K562 (cell line): ENCODE measurements at regions not wholly inside any gene's neighbourhood (a gene's known extent, or its start where the extent isn't known, plus 50 kb on each side); places are given as distances from the start of the nearest gene placed in this dataset.
"Not testable (repeated sequence)": the region's sequence is repeated elsewhere in the genome, so short reads cannot be mapped to it uniquely, and the experiment has no call there.

Experiments
- PHB2 ChIP-seq: fragments of 450-650 bp; IDR thresholded peaks from 2 replicates; pipeline ENCODE4 v1.6.1; 2017; ENCODE audit warnings: low read depth
- TAF1 ChIP-seq: IDR thresholded peaks from 2 replicates; pipeline ENCODE4 v1.6.1; 2011; ENCODE audit warnings: mild to moderate bottlenecking, low read length, moderate library complexity; ENCODE audit not compliant: insufficient read depth, control insufficient read depth, severe bottlenecking; ENCODE audit errors: extremely low read depth
- TF ChIP-seq, protein P1 (sequence below): fragments of 200-800 bp; sonication (Bioruptor generic); IDR thresholded peaks from 2 replicates; pipeline ENCODE4 v1.6.1; 2016; ENCODE audit warnings: missing genetic modification characterization, missing compliant biosample characterization
- TF ChIP-seq, protein P2 (sequence below), 3 experiments: IDR thresholded peaks in 2 of 3; conservative IDR thresholded peaks in 1 of 3; 2 replicates each; pipeline ENCODE4 v1.5.1; 2011 to 2012; ENCODE audit warnings: low read length in 3 of 3, mild to moderate bottlenecking in 3 of 3, control low read depth in 2 of 3, improper control_type of control experiment in 1 of 3, inconsistent platforms in 1 of 3, low read depth in 1 of 3, mixed read lengths in 1 of 3, moderate library complexity in 1 of 3; ENCODE audit not compliant: insufficient read depth in 2 of 3

DNA sequence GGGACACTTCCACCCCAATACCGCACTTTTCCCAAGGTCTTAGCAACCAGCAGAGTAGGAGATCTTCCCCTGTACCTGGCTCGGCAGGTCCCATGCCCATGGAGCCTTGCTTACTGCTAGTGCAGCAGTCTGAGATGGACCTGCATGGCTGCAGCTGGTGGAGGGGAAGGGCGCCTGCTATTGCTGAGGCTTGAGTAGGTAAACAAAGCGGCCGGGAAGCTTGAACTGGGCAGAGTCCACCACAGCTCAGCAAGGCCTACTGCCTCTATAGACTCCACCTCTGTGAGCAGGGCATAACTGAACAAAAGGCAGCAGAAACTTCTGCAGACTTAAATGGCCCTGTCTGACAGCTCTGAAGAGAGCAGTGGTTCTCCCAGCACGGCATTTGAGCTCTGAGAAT, 90.4 kb upstream of the ADAMTS18 start:
- TF ChIP-seq TAF1, PHB2: not testable (repeated sequence)
- TF ChIP-seq, protein P1, sequence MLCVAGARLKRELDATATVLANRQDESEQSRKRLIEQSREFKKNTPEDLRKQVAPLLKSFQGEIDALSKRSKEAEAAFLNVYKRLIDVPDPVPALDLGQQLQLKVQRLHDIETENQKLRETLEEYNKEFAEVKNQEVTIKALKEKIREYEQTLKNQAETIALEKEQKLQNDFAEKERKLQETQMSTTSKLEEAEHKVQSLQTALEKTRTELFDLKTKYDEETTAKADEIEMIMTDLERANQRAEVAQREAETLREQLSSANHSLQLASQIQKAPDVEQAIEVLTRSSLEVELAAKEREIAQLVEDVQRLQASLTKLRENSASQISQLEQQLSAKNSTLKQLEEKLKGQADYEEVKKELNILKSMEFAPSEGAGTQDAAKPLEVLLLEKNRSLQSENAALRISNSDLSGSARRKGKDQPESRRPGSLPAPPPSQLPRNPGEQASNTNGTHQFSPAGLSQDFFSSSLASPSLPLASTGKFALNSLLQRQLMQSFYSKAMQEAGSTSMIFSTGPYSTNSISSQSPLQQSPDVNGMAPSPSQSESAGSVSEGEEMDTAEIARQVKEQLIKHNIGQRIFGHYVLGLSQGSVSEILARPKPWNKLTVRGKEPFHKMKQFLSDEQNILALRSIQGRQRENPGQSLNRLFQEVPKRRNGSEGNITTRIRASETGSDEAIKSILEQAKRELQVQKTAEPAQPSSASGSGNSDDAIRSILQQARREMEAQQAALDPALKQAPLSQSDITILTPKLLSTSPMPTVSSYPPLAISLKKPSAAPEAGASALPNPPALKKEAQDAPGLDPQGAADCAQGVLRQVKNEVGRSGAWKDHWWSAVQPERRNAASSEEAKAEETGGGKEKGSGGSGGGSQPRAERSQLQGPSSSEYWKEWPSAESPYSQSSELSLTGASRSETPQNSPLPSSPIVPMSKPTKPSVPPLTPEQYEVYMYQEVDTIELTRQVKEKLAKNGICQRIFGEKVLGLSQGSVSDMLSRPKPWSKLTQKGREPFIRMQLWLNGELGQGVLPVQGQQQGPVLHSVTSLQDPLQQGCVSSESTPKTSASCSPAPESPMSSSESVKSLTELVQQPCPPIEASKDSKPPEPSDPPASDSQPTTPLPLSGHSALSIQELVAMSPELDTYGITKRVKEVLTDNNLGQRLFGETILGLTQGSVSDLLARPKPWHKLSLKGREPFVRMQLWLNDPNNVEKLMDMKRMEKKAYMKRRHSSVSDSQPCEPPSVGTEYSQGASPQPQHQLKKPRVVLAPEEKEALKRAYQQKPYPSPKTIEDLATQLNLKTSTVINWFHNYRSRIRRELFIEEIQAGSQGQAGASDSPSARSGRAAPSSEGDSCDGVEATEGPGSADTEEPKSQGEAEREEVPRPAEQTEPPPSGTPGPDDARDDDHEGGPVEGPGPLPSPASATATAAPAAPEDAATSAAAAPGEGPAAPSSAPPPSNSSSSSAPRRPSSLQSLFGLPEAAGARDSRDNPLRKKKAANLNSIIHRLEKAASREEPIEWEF: not testable (repeated sequence)
- TF ChIP-seq, protein P2, sequence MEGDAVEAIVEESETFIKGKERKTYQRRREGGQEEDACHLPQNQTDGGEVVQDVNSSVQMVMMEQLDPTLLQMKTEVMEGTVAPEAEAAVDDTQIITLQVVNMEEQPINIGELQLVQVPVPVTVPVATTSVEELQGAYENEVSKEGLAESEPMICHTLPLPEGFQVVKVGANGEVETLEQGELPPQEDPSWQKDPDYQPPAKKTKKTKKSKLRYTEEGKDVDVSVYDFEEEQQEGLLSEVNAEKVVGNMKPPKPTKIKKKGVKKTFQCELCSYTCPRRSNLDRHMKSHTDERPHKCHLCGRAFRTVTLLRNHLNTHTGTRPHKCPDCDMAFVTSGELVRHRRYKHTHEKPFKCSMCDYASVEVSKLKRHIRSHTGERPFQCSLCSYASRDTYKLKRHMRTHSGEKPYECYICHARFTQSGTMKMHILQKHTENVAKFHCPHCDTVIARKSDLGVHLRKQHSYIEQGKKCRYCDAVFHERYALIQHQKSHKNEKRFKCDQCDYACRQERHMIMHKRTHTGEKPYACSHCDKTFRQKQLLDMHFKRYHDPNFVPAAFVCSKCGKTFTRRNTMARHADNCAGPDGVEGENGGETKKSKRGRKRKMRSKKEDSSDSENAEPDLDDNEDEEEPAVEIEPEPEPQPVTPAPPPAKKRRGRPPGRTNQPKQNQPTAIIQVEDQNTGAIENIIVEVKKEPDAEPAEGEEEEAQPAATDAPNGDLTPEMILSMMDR (IDR thresholded peaks at IDR 0.05 in 2 of 3, conservative IDR thresholded peaks at IDR 0.05 in 1 of 3; ENCODE audit: insufficient read depth in 2 of 3, low read depth in 1 of 3, low read length in 3 of 3): not testable (repeated sequence)
